Mesendoderm (in vitro differentiated cells): ENCODE measurements at regions not wholly inside any gene's neighbourhood (a gene's known extent, or its start where the extent isn't known, plus 50 kb on each side); places are given as distances from the start of the nearest gene placed in this dataset.

Source experiments
- DNase-seq: peaks from one replicate; pipeline ENCODE4 v3.0.0; 2013
- H2AK5ac ChIP-seq: 2 replicates; pipeline ENCODE4 v1.6.1; 2013; ENCODE audit warnings: low read length, inconsistent platforms
- H2BK120ac ChIP-seq: 2 replicates; pipeline ENCODE4 v1.6.1; 2013; ENCODE audit warnings: low read depth, mild to moderate bottlenecking, low read length, moderate library complexity, mixed read lengths
- H2BK15ac ChIP-seq: replicated peaks from 2 replicates; pipeline ENCODE4 v1.6.1; 2013; ENCODE audit warnings: low read depth, mild to moderate bottlenecking, moderate library complexity
- H2BK5ac ChIP-seq: 2 replicates; pipeline ENCODE4 v1.6.1; 2013; ENCODE audit warnings: low read length, inconsistent platforms
- H3K18ac ChIP-seq: 2 replicates; pipeline ENCODE4 v1.6.1; 2013; ENCODE audit warnings: mild to moderate bottlenecking, low read length, mixed read lengths
- H3K23ac ChIP-seq: one replicate; pipeline ENCODE4 v1.6.1; 2013; ENCODE audit warnings: low read length
- H3K27ac ChIP-seq: 2 replicates; pipeline ENCODE4 v1.5.1; 2013; ENCODE audit warnings: low read depth, mild to moderate bottlenecking, inconsistent platforms, low read length, moderate library complexity
- H3K27me3 ChIP-seq: 2 replicates; pipeline ENCODE4 v1.6.1; 2013; ENCODE audit warnings: low read length, control low read depth, mild to moderate bottlenecking, inconsistent platforms; ENCODE audit not compliant: insufficient read depth, poor library complexity
- H3K36me3 ChIP-seq: 2 replicates; pipeline ENCODE4 v1.6.1; 2013; ENCODE audit warnings: low read length, inconsistent platforms; ENCODE audit not compliant: control insufficient read depth, insufficient read depth
- H3K4ac ChIP-seq: one replicate; pipeline ENCODE4 v1.6.1; 2013; ENCODE audit warnings: low read depth, mild to moderate bottlenecking, low read length, moderate library complexity
- H3K4me1 ChIP-seq: 2 replicates; pipeline ENCODE4 v1.6.1; 2013; ENCODE audit warnings: low read depth, low read length, inconsistent platforms; ENCODE audit not compliant: control insufficient read depth
- H3K4me2 ChIP-seq: 2 replicates; pipeline ENCODE4 v1.6.1; 2013; ENCODE audit warnings: low read length
- H3K4me3 ChIP-seq: 2 replicates; pipeline ENCODE4 v1.5.1; 2013; ENCODE audit warnings: mild to moderate bottlenecking, low read length
- H3K56ac ChIP-seq: one replicate; pipeline ENCODE4 v1.6.1; 2013; ENCODE audit warnings: low read length
- H3K79me1 ChIP-seq: 2 replicates; pipeline ENCODE4 v1.6.1; 2013; ENCODE audit warnings: low read length, inconsistent platforms
- H3K79me2 ChIP-seq: 2 replicates; pipeline ENCODE4 v1.6.1; 2013; ENCODE audit warnings: mild to moderate bottlenecking, low read length; ENCODE audit not compliant: control insufficient read depth, insufficient read depth
- H3K9ac ChIP-seq: 2 replicates; pipeline ENCODE4 v1.6.1; 2013; ENCODE audit warnings: low read length, inconsistent platforms
- H4K5ac ChIP-seq: one replicate; pipeline ENCODE4 v1.6.1; 2013; ENCODE audit warnings: low read length
- H4K8ac ChIP-seq: one replicate; pipeline ENCODE4 v1.6.1; 2013; ENCODE audit warnings: low read depth, mild to moderate bottlenecking, control low read depth, low read length, moderate library complexity
- WGBS: extraction: QIAGEN DNeasy Blood & Tissue Kit; methylation state at CpG from one replicate; pipeline ENCODE4 v1.1.7; 2013; ENCODE audit warnings: low lambda C conversion rate, missing lambda C conversion rate; ENCODE audit not compliant: insufficient coverage; ENCODE audit errors: extremely low coverage; 5-methylcytosine and 5-hydroxymethylcytosine counted together

DNA sequence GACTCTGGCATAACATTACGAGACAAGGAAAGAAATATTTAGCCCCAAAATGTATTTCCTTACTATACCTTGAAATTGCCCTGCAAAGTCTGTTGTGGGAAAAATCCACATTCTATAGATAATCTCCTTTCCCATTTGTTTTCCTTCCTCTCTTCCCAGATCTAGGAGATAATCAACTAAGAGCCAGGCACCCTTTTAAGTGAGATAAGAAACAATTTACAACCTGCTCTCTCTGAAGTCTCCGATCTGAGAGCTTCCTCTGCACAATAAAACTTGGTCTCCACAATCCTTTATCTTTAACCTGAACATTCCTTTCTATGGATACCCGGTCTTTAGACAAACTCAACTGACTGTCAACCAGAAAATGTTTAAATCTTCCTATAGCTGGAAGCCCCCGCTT, 1160.7 kb upstream of the NRXN1 start:
- no peak overlapping the region for H3K4me3 ChIP-seq
- H2AK5ac ChIP-seq: no peak overlapping the region
- no CpG with 5 or more reads among the region's 4 CpGs for WGBS
- H3K23ac ChIP-seq: no peak overlapping the region
- no peaks in the 10 kb centered on the region for H3K79me1 ChIP-seq
- H3K4me1 ChIP-seq: peaks cover 2% of the 10 kb centered on the region
- no peaks in the 10 kb centered on the region for H3K79me2 ChIP-seq
- H2BK15ac ChIP-seq: no peak overlapping the region
- H3K9ac ChIP-seq: no peak overlapping the region
- H3K27me3 ChIP-seq: no peaks in the 10 kb centered on the region
- peak overlapping the region; percentile 47 for H3K56ac ChIP-seq
- no peaks in the 10 kb centered on the region for H3K36me3 ChIP-seq
- DNase-seq: peak; percentile 81
- H3K4ac ChIP-seq: no peak overlapping the region
- peak overlapping the region; percentile 41 for H3K18ac ChIP-seq
- H2BK120ac ChIP-seq: no peak overlapping the region
- H4K8ac ChIP-seq: no peak overlapping the region
- peak overlapping the region; percentile 61 for H3K27ac ChIP-seq
- no peak overlapping the region for H3K4me2 ChIP-seq
- no peak overlapping the region for H4K5ac ChIP-seq
- peak overlapping the region; percentile 62 for H2BK5ac ChIP-seq

DNA sequence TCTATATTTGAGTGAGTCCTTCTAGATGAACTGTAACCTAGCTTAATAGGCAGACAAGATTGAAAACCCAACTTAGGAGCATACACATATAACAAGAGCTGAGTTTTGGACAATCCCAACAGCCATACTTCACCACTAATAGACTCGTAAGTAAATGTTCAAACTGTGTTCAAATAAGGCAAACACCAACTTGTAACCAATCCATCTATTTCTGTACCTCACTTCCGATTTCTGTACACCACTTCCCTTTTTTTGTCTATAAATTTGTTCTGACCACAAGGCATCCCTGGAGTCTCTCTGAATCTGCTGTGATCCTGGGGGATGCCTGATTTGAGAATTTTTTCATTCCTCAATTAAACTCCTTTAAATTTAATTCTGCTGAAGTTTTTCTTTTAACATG, 1149.1 kb upstream of the NRXN1 start:
- no peak overlapping the region for H2BK15ac ChIP-seq
- H3K79me1 ChIP-seq: no peaks in the 10 kb centered on the region
- no peak overlapping the region for H3K4ac ChIP-seq
- H3K9ac ChIP-seq: no peak overlapping the region
- H4K8ac ChIP-seq: no peak overlapping the region
- H3K18ac ChIP-seq: no peak overlapping the region
- no peaks in the 10 kb centered on the region for H3K27me3 ChIP-seq
- no peaks in the 10 kb centered on the region for H3K4me1 ChIP-seq
- H2AK5ac ChIP-seq: no peak overlapping the region
- H3K79me2 ChIP-seq: no peaks in the 10 kb centered on the region
- no peak overlapping the region for H3K4me2 ChIP-seq
- no peaks in the 10 kb centered on the region for H3K36me3 ChIP-seq
- no peak overlapping the region for H2BK5ac ChIP-seq
- no peak overlapping the region for H4K5ac ChIP-seq
- no peak for DNase-seq
- no peak overlapping the region for H3K4me3 ChIP-seq
- no peak overlapping the region for H3K27ac ChIP-seq
- H2BK120ac ChIP-seq: no peak overlapping the region
- H3K23ac ChIP-seq: no peak overlapping the region
- no CpG with 5 or more reads among the region's 2 CpGs for WGBS
- H3K56ac ChIP-seq: no peak overlapping the region

DNA sequence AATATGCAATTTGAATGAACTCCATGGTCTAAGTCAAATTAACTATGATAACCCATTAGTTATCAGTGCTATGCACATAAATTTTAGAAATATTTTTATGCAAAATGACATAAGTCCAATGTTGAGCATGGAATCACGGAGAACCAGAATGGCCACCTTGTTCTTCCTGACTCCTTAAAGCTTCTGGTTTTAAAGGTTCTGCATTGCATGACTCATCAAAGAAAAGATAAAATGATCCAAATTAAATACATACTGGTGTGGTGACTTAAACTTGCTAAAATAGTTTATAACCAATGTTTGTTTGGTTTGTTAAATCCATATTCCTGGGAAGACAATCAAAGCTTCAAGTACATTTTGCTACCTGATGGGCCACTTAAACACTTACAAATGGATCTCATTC, 1146.9 kb upstream of the NRXN1 start:
- Histone ChIP-seq H3K23ac (no peak overlapping the region), H3K4me2 (no peak overlapping the region), H3K56ac (no peak overlapping the region), H4K5ac (no peak overlapping the region), H3K27ac (no peak overlapping the region), H3K4me3 (no peak overlapping the region), H4K8ac (no peak overlapping the region), H2BK120ac (no peak overlapping the region), H2BK5ac (no peak overlapping the region), H3K9ac (no peak overlapping the region), H3K27me3 (no peaks in the 10 kb centered on the region), H2BK15ac (no peak overlapping the region), H2AK5ac (no peak overlapping the region), H3K36me3 (no peaks in the 10 kb centered on the region), H3K79me1 (no peaks in the 10 kb centered on the region), H3K4me1 (no peaks in the 10 kb centered on the region), H3K79me2 (no peaks in the 10 kb centered on the region), H3K4ac (no peak overlapping the region), H3K18ac (no peak overlapping the region)
- DNase-seq: no peak
- no CpG with 5 or more reads among the region's 1 CpG for WGBS

DNA sequence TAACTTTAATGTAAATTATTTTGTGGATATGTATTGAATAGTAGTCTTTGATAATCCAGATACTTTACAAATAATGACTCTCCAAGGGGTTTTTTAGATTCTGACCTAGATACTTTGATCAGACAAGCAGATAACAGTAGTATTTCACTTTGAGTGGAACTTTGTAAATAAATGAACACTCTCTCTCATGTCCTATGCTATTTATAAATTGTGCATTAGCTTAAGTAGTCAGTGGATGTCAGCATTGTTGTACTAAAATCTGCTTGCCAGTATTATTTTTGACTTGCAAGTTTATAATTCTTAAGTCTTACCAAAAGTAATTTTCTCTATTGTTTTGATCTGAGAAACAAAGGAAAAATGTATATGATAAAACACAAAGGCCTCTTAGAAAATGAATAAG, 1113.1 kb upstream of the NRXN1 start:
- H3K79me2 ChIP-seq: no peaks in the 10 kb centered on the region
- H3K4me3 ChIP-seq: no peak overlapping the region
- no peak overlapping the region for H4K8ac ChIP-seq
- no peaks in the 10 kb centered on the region for H3K27me3 ChIP-seq
- H3K4ac ChIP-seq: no peak overlapping the region
- no peak overlapping the region for H3K27ac ChIP-seq
- H4K5ac ChIP-seq: no peak overlapping the region
- no peak overlapping the region for H3K18ac ChIP-seq
- H3K23ac ChIP-seq: no peak overlapping the region
- H2BK120ac ChIP-seq: no peak overlapping the region
- H3K36me3 ChIP-seq: no peaks in the 10 kb centered on the region
- no peak overlapping the region for H2BK5ac ChIP-seq
- no peak overlapping the region for H3K4me2 ChIP-seq
- H3K79me1 ChIP-seq: no peaks in the 10 kb centered on the region
- no peak overlapping the region for H3K9ac ChIP-seq
- no peak overlapping the region for H2BK15ac ChIP-seq
- H3K56ac ChIP-seq: no peak overlapping the region
- H3K4me1 ChIP-seq: no peaks in the 10 kb centered on the region
- DNase-seq: no peak
- no peak overlapping the region for H2AK5ac ChIP-seq

DNA sequence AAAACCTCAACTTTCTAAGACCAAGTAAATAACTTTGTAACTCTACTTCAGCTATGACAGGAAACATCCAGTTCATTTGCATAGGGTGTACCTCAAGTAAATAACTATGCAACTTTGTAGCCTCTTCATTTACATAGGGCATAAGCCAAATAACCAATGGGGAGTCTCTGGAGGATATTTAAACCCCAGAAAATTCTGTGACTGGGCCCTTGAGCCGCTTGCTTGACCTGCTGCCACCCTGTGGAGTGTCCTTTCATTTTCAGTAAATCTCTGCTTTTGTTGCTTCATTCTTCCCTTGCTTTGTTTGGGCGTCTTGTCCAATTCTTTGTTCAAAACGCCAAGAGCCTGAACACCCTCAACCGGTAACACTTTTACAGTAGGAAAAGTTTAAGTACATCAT, 1112.7 kb upstream of the NRXN1 start:
- DNase-seq: peak; percentile 27
- H3K23ac ChIP-seq: no peak overlapping the region

DNA sequence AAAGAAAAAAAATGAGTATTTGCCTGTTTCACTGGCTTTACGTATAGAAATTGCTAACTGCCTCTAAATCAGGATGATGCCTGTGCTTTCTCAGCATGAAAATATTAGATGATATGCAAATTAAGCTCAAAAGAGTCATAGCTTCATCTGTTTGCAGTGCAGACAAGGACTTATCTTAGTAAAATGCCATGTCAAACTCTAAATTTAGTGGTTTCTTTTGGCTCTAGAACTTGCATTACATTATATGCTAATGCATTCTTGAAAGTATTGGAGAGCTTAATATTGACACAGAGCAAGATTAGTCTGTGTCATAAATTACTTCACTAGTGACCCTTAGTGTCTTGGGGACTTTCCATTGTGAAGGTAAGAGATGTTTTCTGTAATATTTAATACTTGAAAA, 1109.1 kb upstream of the NRXN1 start:
- H2BK120ac ChIP-seq: no peak overlapping the region
- no peaks in the 10 kb centered on the region for H3K36me3 ChIP-seq
- H3K27me3 ChIP-seq: no peaks in the 10 kb centered on the region
- H3K18ac ChIP-seq: no peak overlapping the region
- H4K5ac ChIP-seq: no peak overlapping the region
- no CpG with 5 or more reads among the region's 1 CpG for WGBS
- no peak overlapping the region for H2BK5ac ChIP-seq
- H3K23ac ChIP-seq: no peak overlapping the region
- H3K27ac ChIP-seq: no peak overlapping the region
- H3K56ac ChIP-seq: no peak overlapping the region
- no peaks in the 10 kb centered on the region for H3K79me1 ChIP-seq
- no peak overlapping the region for H3K4me2 ChIP-seq
- no peak overlapping the region for H3K9ac ChIP-seq
- no peak overlapping the region for H3K4me3 ChIP-seq
- no peak overlapping the region for H2BK15ac ChIP-seq
- H3K79me2 ChIP-seq: no peaks in the 10 kb centered on the region
- peak; percentile 15 for DNase-seq
- H3K4ac ChIP-seq: no peak overlapping the region
- H2AK5ac ChIP-seq: no peak overlapping the region
- no peak overlapping the region for H4K8ac ChIP-seq
- no peaks in the 10 kb centered on the region for H3K4me1 ChIP-seq

More for the DNA sequence above, 1112.7 kb upstream of the NRXN1 start:
- Histone ChIP-seq H3K79me2 (no peaks in the 10 kb centered on the region), H3K27ac (no peak overlapping the region), H3K27me3 (no peaks in the 10 kb centered on the region), H2BK15ac (no peak overlapping the region), H2BK5ac (no peak overlapping the region), H4K8ac (no peak overlapping the region), H2AK5ac (no peak overlapping the region), H3K56ac (no peak overlapping the region), H4K5ac (no peak overlapping the region), H2BK120ac (no peak overlapping the region), H3K36me3 (no peaks in the 10 kb centered on the region), H3K18ac (peak overlapping the region; percentile 28), H3K9ac (no peak overlapping the region), H3K79me1 (no peaks in the 10 kb centered on the region), H3K4me3 (no peak overlapping the region), H3K4me2 (no peak overlapping the region), H3K4me1 (no peaks in the 10 kb centered on the region), H3K4ac (no peak overlapping the region)
- no CpG with 5 or more reads among the region's 4 CpGs for whole genome bisulfite sequencing
